ENCODE measurements at regions not wholly inside any gene's neighbourhood (a gene's known extent, or its start where the extent isn't known, plus 50 kb on each side); places are given as distances from the start of the nearest gene placed in this dataset.

DNA sequence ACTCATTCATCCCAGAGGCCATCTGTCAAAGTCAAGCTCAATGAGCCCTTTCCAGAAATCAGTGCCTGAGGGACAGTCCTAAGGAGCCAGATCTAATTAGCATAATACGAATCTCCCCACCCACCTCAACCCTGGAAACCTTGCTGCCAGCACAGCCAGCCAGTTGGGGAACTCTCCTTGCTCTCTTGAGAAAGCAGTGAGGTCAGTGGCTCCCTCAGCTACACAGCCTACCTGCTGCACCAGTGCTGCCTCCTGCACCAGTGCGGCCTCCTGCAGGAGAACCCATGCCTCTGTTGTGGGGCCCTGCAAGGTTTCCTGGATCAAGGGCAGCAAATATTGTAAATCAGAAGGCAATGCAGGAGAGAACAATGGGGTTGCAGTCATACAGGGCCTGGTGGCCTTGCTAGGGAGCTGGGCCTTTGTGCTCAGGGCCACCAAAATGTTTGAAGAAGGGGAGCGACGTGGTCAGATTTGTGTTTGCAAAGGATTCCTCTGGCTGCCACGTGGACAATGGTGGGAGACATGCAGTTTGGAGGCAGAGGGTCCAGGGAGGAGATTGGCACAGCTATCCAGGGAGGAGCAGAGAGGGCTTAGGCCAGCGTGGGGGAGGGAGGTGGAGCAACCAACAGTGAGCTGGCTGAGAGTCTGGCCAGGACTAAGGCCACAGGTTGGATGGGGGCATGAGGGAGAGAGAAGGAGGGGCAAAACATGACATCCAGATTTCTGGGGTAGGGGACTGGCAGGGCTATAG is 124.3 kb upstream of the MAMLD1 start:
- H3K27ac ChIP-seq: no peak overlapping the region
- H3K4me3 ChIP-seq: no peak overlapping the region
- no peaks in the 10 kb centered on the region for H3K27me3 ChIP-seq
- no peaks in the 10 kb centered on the region for H3K36me3 ChIP-seq
- intact Hi-C loops (cut with DNase I): no loop called here
- no peak for TF ChIP-seq POLR2A (IDR thresholded peaks at IDR 0.05)
- no peaks in the 10 kb centered on the region for H3K9me3 ChIP-seq
- DNase-seq: no peak
- H3K4me1 ChIP-seq: no peaks in the 10 kb centered on the region
- WGBS, 2 donors: 33 to 41% methylated on average over 2 to 5 of the region's 6 CpGs

DNA sequence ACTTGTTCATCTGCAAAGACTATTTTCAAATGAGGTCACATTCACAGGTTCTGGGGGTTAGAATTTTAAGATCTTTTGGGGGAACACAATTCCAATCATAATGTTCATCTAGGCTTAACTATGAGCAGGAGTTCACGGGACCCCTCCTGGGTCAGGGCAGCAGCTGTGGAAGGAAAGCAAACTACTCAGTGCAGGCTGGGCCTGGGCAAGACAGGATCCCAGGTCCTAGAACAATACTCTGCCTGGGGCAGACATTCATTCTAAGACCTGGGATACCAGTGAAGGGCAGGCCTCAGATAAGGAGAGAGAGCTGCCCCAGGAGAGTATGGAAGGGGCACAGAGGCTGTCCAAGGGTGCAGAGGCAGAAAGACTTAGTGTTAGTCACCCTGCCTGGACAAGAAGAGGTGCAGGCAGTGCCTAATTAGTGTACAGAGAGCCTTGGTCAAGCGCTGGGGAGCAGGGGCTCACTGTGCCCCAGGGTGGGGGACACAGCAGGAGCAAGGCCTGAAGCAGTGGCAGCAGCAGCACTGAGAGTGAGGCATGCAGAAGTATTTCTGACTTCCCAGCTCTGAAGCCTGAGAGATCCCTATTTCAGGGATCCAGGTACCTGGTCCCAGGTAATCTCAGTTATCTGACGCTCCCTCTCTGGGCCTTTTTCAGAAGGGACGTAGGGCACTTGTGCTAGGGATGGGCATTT is 123.0 kb upstream of the MAMLD1 start:
- no peaks in the 10 kb centered on the region for H3K4me1 ChIP-seq
- no peak overlapping the region for H3K27ac ChIP-seq
- H3K27me3 ChIP-seq: no peaks in the 10 kb centered on the region
- no peak for TF ChIP-seq POLR2A (IDR thresholded peaks at IDR 0.05)
- TF ChIP-seq, protein P1, sequence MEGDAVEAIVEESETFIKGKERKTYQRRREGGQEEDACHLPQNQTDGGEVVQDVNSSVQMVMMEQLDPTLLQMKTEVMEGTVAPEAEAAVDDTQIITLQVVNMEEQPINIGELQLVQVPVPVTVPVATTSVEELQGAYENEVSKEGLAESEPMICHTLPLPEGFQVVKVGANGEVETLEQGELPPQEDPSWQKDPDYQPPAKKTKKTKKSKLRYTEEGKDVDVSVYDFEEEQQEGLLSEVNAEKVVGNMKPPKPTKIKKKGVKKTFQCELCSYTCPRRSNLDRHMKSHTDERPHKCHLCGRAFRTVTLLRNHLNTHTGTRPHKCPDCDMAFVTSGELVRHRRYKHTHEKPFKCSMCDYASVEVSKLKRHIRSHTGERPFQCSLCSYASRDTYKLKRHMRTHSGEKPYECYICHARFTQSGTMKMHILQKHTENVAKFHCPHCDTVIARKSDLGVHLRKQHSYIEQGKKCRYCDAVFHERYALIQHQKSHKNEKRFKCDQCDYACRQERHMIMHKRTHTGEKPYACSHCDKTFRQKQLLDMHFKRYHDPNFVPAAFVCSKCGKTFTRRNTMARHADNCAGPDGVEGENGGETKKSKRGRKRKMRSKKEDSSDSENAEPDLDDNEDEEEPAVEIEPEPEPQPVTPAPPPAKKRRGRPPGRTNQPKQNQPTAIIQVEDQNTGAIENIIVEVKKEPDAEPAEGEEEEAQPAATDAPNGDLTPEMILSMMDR (IDR thresholded peaks at IDR 0.05): no peak
- H3K9me3 ChIP-seq: no peaks in the 10 kb centered on the region
- 70 to 80% methylated on average over 1 to 3 of the region's 4 CpGs for WGBS, 2 donors
- intact Hi-C loops (cut with DNase I): no loop called here
- DNase-seq: no peak
- no peaks in the 10 kb centered on the region for H3K36me3 ChIP-seq
- no peak overlapping the region for H3K4me3 ChIP-seq

DNA sequence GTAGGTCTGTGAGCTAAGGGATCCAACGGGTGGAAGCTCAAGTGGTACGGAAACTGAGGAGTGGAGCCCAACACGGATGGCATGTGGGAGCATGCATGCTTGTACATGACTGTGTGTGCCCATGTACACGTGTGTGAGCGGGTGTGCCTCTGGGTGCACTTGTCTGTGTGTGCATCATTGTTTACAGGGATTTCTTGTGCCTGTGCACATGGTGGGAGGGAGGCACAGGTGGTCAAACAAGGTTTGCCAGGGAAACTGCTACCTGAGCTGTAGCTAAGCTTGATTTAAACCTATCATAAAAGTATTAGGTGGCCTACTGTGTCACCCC is 122.5 kb upstream of the MAMLD1 start:
- no peak for TF ChIP-seq POLR2A (IDR thresholded peaks at IDR 0.05)
- TF ChIP-seq, protein P1 (IDR thresholded peaks at IDR 0.05): no peak
- WGBS, 2 donors: 39 to 55% methylated on average over 2 to 4 of the region's 5 CpGs
- intact Hi-C loops (cut with DNase I): no loop called here

DNA sequence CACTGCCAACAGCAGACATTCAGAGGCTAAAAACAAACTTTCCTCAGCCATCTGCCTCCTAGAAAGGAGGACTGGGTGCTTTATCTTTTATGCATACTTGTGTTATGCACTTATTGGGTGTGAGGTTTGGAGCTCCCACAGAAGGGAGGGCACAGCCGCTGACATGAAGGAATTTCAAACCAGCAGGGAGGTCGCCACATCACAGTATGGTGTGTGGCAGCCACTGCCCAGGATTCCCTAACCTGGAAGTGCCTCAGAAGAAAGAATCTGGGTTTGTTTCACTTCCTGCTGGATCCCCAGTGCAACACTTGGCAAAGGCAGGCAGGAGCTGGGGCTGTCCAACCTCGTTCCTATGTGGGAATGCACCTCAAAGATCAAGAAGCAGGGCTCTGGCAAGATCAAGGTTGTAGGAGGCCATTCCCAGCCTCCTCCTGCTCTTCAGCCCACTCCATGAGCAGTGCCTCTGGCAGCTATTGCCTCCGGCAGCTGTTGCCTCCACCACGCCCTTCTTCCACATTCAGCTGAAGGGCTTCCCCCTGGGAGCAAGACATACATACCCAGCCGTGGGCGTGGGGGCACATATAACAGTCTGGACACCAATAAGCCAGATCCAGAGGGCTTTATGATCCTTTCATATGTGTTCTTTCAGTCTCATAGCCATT is 109.0 kb upstream of the MAMLD1 start:
- intact Hi-C loops (cut with DNase I): no loop called here
- Histone ChIP-seq H3K27me3 (no peaks in the 10 kb centered on the region), H3K27ac (no peak overlapping the region), H3K4me1 (no peaks in the 10 kb centered on the region), H3K9me3 (no peaks in the 10 kb centered on the region), H3K4me3 (no peak overlapping the region), H3K36me3 (no peaks in the 10 kb centered on the region)
- 74% methylated on average over 4 of the region's 7 CpGs; no CpG with 5 or more reads in 1 of the 2 donors for WGBS, 2 donors
- TF ChIP-seq, protein P1 (IDR thresholded peaks at IDR 0.05): no peak
- no peak for TF ChIP-seq POLR2A (IDR thresholded peaks at IDR 0.05)
- DNase-seq: no peak

More for the DNA sequence above, 122.5 kb upstream of the MAMLD1 start:
- Histone ChIP-seq H3K9me3 (no peaks in the 10 kb centered on the region), H3K4me1 (no peaks in the 10 kb centered on the region), H3K36me3 (no peaks in the 10 kb centered on the region), H3K27ac (no peak overlapping the region), H3K4me3 (no peak overlapping the region), H3K27me3 (no peaks in the 10 kb centered on the region)
- no peak for DNase-seq

DNA sequence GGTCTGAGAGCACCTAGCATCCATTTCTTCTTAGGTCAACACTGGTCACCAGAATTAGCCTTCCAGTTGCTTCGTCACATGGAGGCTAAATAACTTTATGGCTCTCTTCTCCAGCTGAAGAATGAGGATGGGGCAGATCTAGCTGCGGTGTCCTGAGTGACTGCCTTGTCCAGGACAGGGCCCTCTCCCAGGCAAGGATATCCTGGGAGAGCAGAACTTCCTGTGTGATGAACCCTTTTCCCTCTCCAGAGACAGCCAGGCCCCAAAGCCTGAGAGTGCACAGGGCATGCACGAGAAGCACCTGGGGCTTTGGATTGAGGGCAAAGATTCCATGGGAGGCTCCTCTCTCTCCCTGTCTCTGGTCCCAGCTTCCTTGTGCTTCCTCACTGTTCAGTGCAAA is 108.2 kb upstream of the MAMLD1 start:
- no peaks in the 10 kb centered on the region for H3K4me1 ChIP-seq
- no peaks in the 10 kb centered on the region for H3K9me3 ChIP-seq
- H3K27me3 ChIP-seq: no peaks in the 10 kb centered on the region
- WGBS, 2 donors: 78 to 89% methylated on average over 1 to 2 of the region's 3 CpGs
- no peaks in the 10 kb centered on the region for H3K36me3 ChIP-seq
- DNase-seq: no peak
- TF ChIP-seq, protein P1 (IDR thresholded peaks at IDR 0.05): no peak
- TF ChIP-seq POLR2A (IDR thresholded peaks at IDR 0.05): no peak
- H3K27ac ChIP-seq: no peak overlapping the region
- no peak overlapping the region for H3K4me3 ChIP-seq
- intact Hi-C loops (cut with DNase I): no loop called here
